Pancreas (tissue), 10 donors: ENCODE measurements at regions not wholly inside any gene's neighbourhood (a gene's known extent, or its start where the extent isn't known, plus 50 kb on each side); places are given as distances from the start of the nearest gene placed in this dataset.
A peak's percentile ranks its signal among the peaks of the same experiment; 100 is the strongest.

Experiments used
- ATAC-seq, 4 donors: fragments of 200-7000 bp; cut with Tn5 transposase; one replicate each; pipeline versions ENCODE4 v1.8.0 to v1.9.1; 2020; ENCODE audit warnings: mild to moderate bottlenecking in 4 of 4, moderate library complexity in 4 of 4
- DNase-seq, 6 donors: peaks; one replicate each; pipeline ENCODE4 v3.0.0-alpha.2; 2020
- FAIRE-seq: peaks from 2 replicates; lab custom pipeline; 2012; peaks lifted over from hg19 to GRCh38; lab: Jason Lieb, UNC
- H3K27ac ChIP-seq, 4 donors: fragments of 200-600 bp; sonication (generic); 1 replicate in 3 of 4; 2 replicates in 1 of 4; pipeline versions ENCODE4 v1.5.0 to v1.8.0; 2020
- H3K27me3 ChIP-seq, 4 donors: fragments of 200-600 bp; one replicate each; pipeline ENCODE4 v1.8.0; 2021
- H3K36me3 ChIP-seq, 3 donors: fragments of 200-600 bp; sonication (generic) in 1 of 3; one replicate each; pipeline versions ENCODE4 v1.5.0 to v1.8.0; 2020 to 2021
- H3K4me1 ChIP-seq, 3 donors: fragments of 200-600 bp; one replicate each; pipeline ENCODE4 v1.8.0; 2021
- H3K4me3 ChIP-seq, 4 donors: fragments of 200-600 bp; sonication (generic) in 2 of 4; one replicate each; pipeline versions ENCODE4 v1.5.0 to v1.8.0; 2020 to 2021
- H3K9me3 ChIP-seq, 4 donors: fragments of 200-600 bp; one replicate each; pipeline ENCODE4 v1.8.0; 2021
- WGBS, 2 donors: extraction: QIAGEN DNeasy Blood & Tissue Kit; methylation state at CpG; one replicate each; pipeline ENCODE4 v1.1.7; 2013; 5-methylcytosine and 5-hydroxymethylcytosine counted together
- intact Hi-C, 3 donors: fragments of 100-400 bp; cut with DNase I; formaldehyde crosslinking; loops; one replicate each; pipeline versions ENCODE4 v1.11.1 to v1.14.2; 2022
- TF ChIP-seq, protein P1 (sequence below), 4 donors: fragments of 200-600 bp; sonication (generic) in 3 of 4; IDR thresholded peaks; one replicate each; pipeline versions ENCODE4 v1.5.0 to v1.8.0; 2021; ENCODE audit warnings: antibody characterized with exemption in 4 of 4
- donor health status: healthy with polysubstance abuse.
- donor health status: DM: no; HTN: no; CAD: no; lungs with moderate emphysema.
- donor health status: DM: no; HTN: no; CAD: no.
- donor health status: control.
- donor health status: control.
- donor health status: Bipolar disorder and iron deficiency.
- donor health status: DM: yes; HTN: yes; CAD: no.
- donor health status: DM: no; HTN: no; CAD: no.
- donor health status: DM: no; HTN: no; CAD: no.
- donor health status: DM: yes; HTN: yes; CAD: no.

DNA sequence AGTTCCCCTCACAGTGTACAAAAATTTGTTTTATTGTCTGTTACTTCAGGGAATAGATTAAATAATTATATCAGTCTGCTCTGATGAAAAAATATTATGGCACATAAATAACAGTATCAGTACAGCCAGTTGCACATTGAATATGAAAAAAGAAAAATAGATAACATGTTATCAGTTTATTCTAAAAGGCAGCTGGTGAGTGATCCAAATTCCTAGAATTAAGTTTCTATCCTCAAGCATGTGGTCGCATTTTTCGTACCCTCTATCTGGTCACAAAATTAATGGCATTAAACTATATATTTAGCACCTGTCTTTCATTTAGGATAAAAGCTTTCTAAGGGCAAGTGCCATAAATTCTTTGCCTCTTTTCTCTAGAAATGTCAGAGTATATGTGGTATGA lies 944.8 kb upstream of the PCDH9 start:
- 68 to 75% methylated on average over 2 of the region's 2 CpGs for WGBS, 2 donors
- DNase-seq (no peak), FAIRE-seq (no peak), ATAC-seq (no peak)
- Histone ChIP-seq H3K4me3 (no peak overlapping the region), H3K27me3 (no peaks in the 10 kb centered on the region), H3K27ac (no peak overlapping the region), H3K9me3 (no peaks in the 10 kb centered on the region), H3K4me1 (no peaks in the 10 kb centered on the region), H3K36me3 (no peaks in the 10 kb centered on the region)
- TF ChIP-seq, protein P1, sequence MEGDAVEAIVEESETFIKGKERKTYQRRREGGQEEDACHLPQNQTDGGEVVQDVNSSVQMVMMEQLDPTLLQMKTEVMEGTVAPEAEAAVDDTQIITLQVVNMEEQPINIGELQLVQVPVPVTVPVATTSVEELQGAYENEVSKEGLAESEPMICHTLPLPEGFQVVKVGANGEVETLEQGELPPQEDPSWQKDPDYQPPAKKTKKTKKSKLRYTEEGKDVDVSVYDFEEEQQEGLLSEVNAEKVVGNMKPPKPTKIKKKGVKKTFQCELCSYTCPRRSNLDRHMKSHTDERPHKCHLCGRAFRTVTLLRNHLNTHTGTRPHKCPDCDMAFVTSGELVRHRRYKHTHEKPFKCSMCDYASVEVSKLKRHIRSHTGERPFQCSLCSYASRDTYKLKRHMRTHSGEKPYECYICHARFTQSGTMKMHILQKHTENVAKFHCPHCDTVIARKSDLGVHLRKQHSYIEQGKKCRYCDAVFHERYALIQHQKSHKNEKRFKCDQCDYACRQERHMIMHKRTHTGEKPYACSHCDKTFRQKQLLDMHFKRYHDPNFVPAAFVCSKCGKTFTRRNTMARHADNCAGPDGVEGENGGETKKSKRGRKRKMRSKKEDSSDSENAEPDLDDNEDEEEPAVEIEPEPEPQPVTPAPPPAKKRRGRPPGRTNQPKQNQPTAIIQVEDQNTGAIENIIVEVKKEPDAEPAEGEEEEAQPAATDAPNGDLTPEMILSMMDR (IDR thresholded peaks at IDR 0.05) = no peak
- intact Hi-C loops = no loop called here

DNA sequence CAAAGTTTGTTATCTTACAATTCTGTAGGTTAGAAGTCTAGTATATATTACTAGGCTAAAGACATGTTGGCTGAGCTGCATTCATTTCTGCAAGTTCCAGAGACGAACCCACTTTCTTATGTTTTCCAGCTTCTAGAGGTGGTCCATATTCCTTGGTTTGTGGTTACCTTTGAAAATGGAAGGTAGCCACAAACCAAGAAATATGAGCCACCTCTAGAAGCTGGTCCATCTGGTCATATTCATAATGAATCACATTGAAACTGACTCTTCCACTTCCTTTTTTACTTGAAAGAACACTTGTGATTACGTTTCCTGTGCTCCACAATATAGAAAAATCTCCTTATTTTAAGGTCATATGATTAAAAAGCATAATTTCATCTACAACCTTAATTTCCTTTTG lies 943.0 kb upstream of the PCDH9 start:
- no peaks in the 10 kb centered on the region for H3K9me3 ChIP-seq
- no peak overlapping the region for H3K4me3 ChIP-seq
- WGBS, 2 donors = 41 to 48% methylated on average over 2 of the region's 2 CpGs
- TF ChIP-seq, protein P1 (IDR thresholded peaks at IDR 0.05) = no peak
- no peaks in the 10 kb centered on the region for H3K27me3 ChIP-seq
- no peaks in the 10 kb centered on the region for H3K4me1 ChIP-seq
- DNase-seq (no peak), ATAC-seq (no peak), FAIRE-seq (no peak)
- no peaks in the 10 kb centered on the region for H3K36me3 ChIP-seq
- intact Hi-C loops = no loop called here
- no peak overlapping the region for H3K27ac ChIP-seq

DNA sequence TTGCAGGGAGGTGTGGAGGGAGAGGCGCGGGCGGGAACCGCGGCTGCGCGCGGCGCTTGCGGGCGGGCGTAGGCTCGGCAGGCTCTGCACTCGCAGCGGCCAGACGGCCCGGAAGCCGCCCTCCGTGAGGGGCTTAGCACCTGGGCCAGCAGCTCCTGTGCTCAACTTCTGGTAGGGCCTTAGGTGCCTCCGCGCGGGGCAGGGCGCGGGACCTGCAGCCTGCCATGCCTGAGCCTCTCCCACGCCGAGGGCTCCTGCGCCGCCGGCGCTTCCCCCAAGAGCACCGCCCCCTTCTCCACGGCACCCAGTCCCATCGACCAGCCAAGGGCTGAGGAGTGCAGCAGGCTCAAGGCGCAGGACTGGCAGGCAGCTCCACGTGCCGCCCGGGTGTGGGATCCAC lies 940.8 kb upstream of the PCDH9 start:
- Histone ChIP-seq H3K4me3 (no peak overlapping the region), H3K4me1 (no peaks in the 10 kb centered on the region), H3K27me3 (no peaks in the 10 kb centered on the region), H3K27ac (no peak overlapping the region), H3K36me3 (no peaks in the 10 kb centered on the region), H3K9me3 (no peaks in the 10 kb centered on the region)
- no peak for FAIRE-seq
- DNase-seq = peak in 1 of 6 donors; percentile 46
- ATAC-seq = no peak
- 92 to 95% methylated on average over 37 of the region's 37 CpGs for WGBS, 2 donors
- intact Hi-C loops = no loop called here
- TF ChIP-seq, protein P1 (IDR thresholded peaks at IDR 0.05) = no peak

DNA sequence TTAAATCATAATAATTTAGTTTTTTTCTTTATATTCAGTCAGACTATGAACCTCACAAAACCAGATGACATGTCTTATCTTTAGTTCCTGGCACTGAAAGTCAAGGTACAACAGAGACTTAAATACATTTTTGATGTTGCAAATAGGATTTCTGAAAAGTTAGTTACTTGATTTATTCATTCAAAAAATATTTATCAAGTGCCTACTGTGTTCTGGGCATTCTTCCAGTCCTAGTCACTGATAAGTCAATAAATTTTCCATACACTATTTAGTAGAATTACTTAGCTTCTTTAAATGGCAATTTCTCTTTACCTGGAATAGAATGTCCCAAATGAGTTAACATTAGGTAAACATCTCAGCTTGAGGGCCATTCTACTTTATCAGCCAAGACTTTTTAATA lies 938.3 kb upstream of the PCDH9 start:
- TF ChIP-seq, protein P1 (IDR thresholded peaks at IDR 0.05) = no peak
- H3K4me1 ChIP-seq = no peaks in the 10 kb centered on the region
- intact Hi-C loops = no loop called here
- no peak overlapping the region for H3K27ac ChIP-seq
- FAIRE-seq = no peak
- H3K4me3 ChIP-seq = no peak overlapping the region
- no peak for ATAC-seq
- H3K36me3 ChIP-seq = no peaks in the 10 kb centered on the region
- no peaks in the 10 kb centered on the region for H3K27me3 ChIP-seq
- H3K9me3 ChIP-seq = no peaks in the 10 kb centered on the region
- DNase-seq = no peak

DNA sequence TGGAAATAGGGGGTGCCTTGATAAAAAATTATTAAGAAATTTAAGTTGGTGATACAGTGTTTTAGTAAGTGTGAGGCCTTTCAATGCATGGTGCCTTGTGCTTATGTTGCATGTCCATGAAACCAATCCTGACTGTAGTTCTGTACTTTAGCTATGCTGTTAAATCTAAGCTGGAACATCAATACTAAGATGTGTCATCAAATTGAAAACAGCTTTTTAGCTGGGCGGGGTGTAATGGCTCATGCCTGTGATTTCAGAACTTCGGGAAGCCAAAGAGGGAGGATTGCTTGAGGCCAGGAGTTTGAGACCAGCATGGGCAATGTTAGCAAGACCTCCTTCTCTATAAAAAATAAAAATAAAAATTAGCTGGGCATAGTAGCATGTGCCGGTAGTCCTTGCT lies 930.3 kb upstream of the PCDH9 start:
- Histone ChIP-seq H3K4me3 (no peak overlapping the region), H3K9me3 (no peaks in the 10 kb centered on the region), H3K4me1 (no peaks in the 10 kb centered on the region), H3K27ac (no peak overlapping the region), H3K36me3 (no peaks in the 10 kb centered on the region), H3K27me3 (no peaks in the 10 kb centered on the region)
- WGBS, 2 donors = 61 to 78% methylated on average over 3 of the region's 3 CpGs
- intact Hi-C loops = no loop called here
- TF ChIP-seq, protein P1 (IDR thresholded peaks at IDR 0.05) = no peak
- DNase-seq (no peak), FAIRE-seq (no peak), ATAC-seq (no peak)
